DND-41 (cell line): ENCODE measurements at regions not wholly inside any gene's neighbourhood (a gene's known extent, or its start where the extent isn't known, plus 50 kb on each side); places are given as distances from the start of the nearest gene placed in this dataset.

Experiments used
- EZH2 ChIP-seq: IDR thresholded peaks from 3 replicates; pipeline ENCODE4 v1.6.1; 2012; ENCODE audit warnings: borderline replicate concordance, low read depth, mild to moderate bottlenecking, moderate library complexity, low read length, inconsistent platforms; ENCODE audit not compliant: severe bottlenecking
- TF ChIP-seq, protein P1 (sequence below): IDR thresholded peaks from 2 replicates; pipeline ENCODE4 v1.5.1; 2012; ENCODE audit warnings: borderline replicate concordance, low read length, moderate library complexity, mild to moderate bottlenecking; ENCODE audit not compliant: poor library complexity, severe bottlenecking; ENCODE audit errors: extremely low read depth

DNA sequence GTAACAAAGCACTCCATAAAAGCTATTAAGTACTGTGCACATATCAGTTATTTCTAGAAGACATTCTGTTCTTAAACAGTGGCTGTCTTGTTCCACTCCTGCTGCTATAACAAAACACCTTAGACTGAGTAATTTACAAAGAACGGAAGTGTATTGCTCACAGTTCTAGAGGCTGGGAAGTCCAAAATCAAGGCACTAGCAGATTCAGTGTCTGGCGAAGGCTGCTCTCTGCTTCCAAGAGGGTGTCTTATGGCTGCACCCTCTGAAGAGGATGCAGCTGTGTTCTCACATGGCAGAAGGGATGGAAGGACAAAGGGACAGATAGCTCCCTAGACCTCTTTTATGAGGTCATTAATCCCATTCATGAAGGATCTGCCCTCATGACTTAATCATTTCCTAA lies 424.2 kb upstream of the ZMIZ1 start:
- TF ChIP-seq, protein P1, sequence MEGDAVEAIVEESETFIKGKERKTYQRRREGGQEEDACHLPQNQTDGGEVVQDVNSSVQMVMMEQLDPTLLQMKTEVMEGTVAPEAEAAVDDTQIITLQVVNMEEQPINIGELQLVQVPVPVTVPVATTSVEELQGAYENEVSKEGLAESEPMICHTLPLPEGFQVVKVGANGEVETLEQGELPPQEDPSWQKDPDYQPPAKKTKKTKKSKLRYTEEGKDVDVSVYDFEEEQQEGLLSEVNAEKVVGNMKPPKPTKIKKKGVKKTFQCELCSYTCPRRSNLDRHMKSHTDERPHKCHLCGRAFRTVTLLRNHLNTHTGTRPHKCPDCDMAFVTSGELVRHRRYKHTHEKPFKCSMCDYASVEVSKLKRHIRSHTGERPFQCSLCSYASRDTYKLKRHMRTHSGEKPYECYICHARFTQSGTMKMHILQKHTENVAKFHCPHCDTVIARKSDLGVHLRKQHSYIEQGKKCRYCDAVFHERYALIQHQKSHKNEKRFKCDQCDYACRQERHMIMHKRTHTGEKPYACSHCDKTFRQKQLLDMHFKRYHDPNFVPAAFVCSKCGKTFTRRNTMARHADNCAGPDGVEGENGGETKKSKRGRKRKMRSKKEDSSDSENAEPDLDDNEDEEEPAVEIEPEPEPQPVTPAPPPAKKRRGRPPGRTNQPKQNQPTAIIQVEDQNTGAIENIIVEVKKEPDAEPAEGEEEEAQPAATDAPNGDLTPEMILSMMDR, result no peak
- TF ChIP-seq EZH2, result no peak
